22Rv1 (cell line): ENCODE measurements at regions not wholly inside any gene's neighbourhood (a gene's known extent, or its start where the extent isn't known, plus 50 kb on each side); places are given as distances from the start of the nearest gene placed in this dataset.

ENCODE experiments used
- ZFX ChIP-seq: fragments of 450-650 bp; IDR thresholded peaks from 2 replicates; pipeline ENCODE4 v1.6.1; 2017; ENCODE audit warnings: antibody characterized with exemption, borderline replicate concordance
- TF ChIP-seq, protein P1 (sequence below): fragments of 450-650 bp; IDR thresholded peaks from 2 replicates; pipeline ENCODE4 v1.5.1; 2017; ENCODE audit warnings: mild to moderate bottlenecking

- TF ChIP-seq, protein P1, sequence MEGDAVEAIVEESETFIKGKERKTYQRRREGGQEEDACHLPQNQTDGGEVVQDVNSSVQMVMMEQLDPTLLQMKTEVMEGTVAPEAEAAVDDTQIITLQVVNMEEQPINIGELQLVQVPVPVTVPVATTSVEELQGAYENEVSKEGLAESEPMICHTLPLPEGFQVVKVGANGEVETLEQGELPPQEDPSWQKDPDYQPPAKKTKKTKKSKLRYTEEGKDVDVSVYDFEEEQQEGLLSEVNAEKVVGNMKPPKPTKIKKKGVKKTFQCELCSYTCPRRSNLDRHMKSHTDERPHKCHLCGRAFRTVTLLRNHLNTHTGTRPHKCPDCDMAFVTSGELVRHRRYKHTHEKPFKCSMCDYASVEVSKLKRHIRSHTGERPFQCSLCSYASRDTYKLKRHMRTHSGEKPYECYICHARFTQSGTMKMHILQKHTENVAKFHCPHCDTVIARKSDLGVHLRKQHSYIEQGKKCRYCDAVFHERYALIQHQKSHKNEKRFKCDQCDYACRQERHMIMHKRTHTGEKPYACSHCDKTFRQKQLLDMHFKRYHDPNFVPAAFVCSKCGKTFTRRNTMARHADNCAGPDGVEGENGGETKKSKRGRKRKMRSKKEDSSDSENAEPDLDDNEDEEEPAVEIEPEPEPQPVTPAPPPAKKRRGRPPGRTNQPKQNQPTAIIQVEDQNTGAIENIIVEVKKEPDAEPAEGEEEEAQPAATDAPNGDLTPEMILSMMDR, result no peak
- no peak for TF ChIP-seq ZFX
Observed at GRCh38 chr4:112905728-112906127, 143.7 kb upstream of the ANK2 start.
